ENCODE measurements at regions not wholly inside any gene's neighbourhood (a gene's known extent, or its start where the extent isn't known, plus 50 kb on each side); places are given as distances from the start of the nearest gene placed in this dataset.

DNA sequence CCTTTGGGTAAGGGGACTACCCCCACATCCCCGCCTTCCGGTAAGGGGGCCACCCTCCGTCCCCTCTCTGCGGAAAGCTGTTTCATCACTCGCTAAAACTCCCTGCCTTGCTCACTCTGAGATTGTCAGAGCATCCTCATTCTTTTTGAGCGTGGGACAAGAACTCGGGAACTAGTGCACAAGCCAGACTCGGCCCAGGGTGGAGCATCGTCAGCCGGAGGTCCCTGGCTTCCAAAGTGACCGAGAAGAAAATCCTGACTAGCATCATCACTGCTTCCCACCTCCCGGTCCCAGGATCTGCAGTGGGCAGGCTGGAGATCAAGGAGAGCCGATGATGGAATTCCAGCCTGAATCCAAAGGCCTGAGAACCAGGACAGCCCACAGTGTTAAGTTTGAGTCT is 380.3 kb downstream of the SEC14L1 start:
- TF ChIP-seq POLR2A (IDR thresholded peaks at IDR 0.05): no peak
- TF ChIP-seq, protein P1, sequence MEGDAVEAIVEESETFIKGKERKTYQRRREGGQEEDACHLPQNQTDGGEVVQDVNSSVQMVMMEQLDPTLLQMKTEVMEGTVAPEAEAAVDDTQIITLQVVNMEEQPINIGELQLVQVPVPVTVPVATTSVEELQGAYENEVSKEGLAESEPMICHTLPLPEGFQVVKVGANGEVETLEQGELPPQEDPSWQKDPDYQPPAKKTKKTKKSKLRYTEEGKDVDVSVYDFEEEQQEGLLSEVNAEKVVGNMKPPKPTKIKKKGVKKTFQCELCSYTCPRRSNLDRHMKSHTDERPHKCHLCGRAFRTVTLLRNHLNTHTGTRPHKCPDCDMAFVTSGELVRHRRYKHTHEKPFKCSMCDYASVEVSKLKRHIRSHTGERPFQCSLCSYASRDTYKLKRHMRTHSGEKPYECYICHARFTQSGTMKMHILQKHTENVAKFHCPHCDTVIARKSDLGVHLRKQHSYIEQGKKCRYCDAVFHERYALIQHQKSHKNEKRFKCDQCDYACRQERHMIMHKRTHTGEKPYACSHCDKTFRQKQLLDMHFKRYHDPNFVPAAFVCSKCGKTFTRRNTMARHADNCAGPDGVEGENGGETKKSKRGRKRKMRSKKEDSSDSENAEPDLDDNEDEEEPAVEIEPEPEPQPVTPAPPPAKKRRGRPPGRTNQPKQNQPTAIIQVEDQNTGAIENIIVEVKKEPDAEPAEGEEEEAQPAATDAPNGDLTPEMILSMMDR (IDR thresholded peaks at IDR 0.05): no peak

All from stomach (tissue), 4 donors.